Astrocyte (in vitro differentiated cells and primary cell): ENCODE measurements at regions not wholly inside any gene's neighbourhood (a gene's known extent, or its start where the extent isn't known, plus 50 kb on each side); places are given as distances from the start of the nearest gene placed in this dataset.

Experiments used
- EZH2 ChIP-seq: IDR thresholded peaks from 2 replicates; pipeline ENCODE4 v1.6.1; 2012; ENCODE audit warnings: mild to moderate bottlenecking, low read length, inconsistent platforms; ENCODE audit not compliant: insufficient read depth
- TF ChIP-seq, protein P1 (sequence below): IDR thresholded peaks from 2 replicates; pipeline ENCODE4 v1.5.1; 2011; ENCODE audit warnings: low read depth, mild to moderate bottlenecking, inconsistent platforms, low read length, moderate library complexity; ENCODE audit not compliant: insufficient read depth

DNA sequence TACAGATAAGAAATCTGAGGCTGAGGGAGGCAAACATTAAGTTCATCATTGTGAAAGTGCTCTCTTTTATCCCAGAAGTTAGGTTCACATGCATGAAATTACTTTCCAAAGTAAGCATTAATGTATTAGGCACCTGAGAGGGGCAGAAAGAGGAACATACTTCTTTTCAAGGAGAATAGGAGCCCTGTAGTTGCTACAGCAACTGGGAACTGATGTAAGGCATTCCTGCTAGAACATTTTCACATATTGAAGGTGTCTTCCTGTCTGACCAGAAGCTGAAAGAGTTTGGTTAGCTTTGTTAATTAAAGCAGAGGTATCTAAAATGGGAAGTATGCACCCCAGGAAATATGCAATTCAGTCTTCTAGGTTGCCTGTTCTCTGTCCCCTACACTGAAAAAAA, 65.5 kb upstream of the ZBTB20 start:
- no peak for TF ChIP-seq EZH2
- TF ChIP-seq, protein P1, sequence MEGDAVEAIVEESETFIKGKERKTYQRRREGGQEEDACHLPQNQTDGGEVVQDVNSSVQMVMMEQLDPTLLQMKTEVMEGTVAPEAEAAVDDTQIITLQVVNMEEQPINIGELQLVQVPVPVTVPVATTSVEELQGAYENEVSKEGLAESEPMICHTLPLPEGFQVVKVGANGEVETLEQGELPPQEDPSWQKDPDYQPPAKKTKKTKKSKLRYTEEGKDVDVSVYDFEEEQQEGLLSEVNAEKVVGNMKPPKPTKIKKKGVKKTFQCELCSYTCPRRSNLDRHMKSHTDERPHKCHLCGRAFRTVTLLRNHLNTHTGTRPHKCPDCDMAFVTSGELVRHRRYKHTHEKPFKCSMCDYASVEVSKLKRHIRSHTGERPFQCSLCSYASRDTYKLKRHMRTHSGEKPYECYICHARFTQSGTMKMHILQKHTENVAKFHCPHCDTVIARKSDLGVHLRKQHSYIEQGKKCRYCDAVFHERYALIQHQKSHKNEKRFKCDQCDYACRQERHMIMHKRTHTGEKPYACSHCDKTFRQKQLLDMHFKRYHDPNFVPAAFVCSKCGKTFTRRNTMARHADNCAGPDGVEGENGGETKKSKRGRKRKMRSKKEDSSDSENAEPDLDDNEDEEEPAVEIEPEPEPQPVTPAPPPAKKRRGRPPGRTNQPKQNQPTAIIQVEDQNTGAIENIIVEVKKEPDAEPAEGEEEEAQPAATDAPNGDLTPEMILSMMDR = no peak
